ENCODE measurements at regions not wholly inside any gene's neighbourhood (a gene's known extent, or its start where the extent isn't known, plus 50 kb on each side); places are given as distances from the start of the nearest gene placed in this dataset.

DNA sequence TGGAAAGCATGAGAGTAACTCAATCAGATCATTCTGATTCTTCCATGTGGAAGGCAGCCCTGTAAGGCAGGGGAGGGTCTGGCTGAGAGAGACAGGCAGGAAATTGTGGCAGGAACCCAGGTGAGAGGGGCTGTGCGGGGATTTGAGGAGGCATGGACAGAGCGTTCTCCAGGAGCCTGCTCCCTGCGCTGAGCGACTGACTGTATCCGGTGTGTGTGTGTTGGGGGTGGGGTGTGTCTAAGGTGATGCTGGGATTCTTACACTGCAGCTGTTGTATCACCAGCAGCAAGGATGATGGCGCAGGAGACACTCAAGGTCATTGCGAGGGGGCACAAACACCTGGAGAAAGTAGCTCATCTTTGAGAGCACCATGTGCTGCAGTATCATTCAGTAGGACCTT, 128.5 kb downstream of the RHOU start:
- DNase-seq (ENCODE audit: extremely low read depth, insufficient read length), result no peak
- Histone ChIP-seq H3K36me3 (ENCODE audit: control insufficient read depth, insufficient read depth, low read length) (no peaks in the 10 kb centered on the region), H3K4me3 (replicated peaks; ENCODE audit: low read depth, low read length) (no peak overlapping the region), H3K27me3 (replicated peaks; ENCODE audit: control insufficient read depth, insufficient read depth, low read length) (peaks cover 2% of the 10 kb centered on the region)
- TF ChIP-seq, protein P1, sequence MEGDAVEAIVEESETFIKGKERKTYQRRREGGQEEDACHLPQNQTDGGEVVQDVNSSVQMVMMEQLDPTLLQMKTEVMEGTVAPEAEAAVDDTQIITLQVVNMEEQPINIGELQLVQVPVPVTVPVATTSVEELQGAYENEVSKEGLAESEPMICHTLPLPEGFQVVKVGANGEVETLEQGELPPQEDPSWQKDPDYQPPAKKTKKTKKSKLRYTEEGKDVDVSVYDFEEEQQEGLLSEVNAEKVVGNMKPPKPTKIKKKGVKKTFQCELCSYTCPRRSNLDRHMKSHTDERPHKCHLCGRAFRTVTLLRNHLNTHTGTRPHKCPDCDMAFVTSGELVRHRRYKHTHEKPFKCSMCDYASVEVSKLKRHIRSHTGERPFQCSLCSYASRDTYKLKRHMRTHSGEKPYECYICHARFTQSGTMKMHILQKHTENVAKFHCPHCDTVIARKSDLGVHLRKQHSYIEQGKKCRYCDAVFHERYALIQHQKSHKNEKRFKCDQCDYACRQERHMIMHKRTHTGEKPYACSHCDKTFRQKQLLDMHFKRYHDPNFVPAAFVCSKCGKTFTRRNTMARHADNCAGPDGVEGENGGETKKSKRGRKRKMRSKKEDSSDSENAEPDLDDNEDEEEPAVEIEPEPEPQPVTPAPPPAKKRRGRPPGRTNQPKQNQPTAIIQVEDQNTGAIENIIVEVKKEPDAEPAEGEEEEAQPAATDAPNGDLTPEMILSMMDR (IDR thresholded peaks at IDR 0.05; ENCODE audit: insufficient read depth, low read length, poor library complexity, severe bottlenecking), result no peak

DNA sequence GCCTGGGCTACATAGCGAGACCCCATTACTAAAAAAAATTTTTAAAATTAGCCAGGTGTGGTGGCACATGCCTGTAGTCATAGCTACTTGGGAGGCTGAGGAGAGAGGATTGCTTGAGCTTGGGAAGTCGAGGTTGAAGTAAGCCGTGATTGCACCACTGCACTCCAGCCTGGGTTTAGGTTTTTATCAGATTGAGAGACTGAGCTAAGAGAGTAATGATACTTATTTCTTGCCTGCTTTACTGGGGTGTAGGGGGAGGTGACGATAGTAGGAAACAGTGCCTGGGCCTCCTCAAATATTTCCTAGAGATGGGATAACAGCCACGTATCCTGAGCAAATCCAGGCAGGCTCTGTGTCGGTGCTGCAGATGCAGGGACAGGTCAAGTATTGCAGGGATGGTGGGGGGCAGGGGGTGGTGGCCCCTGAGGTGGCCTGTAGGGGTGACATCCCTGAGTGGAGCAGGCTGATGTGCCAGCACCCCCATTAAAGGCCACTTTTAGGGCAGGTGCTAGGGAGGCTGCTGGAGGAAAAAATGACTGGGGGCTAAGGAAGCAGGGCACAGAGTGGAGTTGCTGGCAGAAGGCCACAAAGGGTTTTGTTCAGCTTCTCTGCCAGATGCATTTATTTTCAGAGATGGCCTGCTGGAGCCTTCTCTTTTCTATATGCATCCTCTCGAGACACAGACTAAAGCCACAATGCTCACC, 130.5 kb downstream of the RHOU start:
- no peaks in the 10 kb centered on the region for H3K36me3 ChIP-seq (ENCODE audit: control insufficient read depth, insufficient read depth, low read length)
- TF ChIP-seq, protein P1 (IDR thresholded peaks at IDR 0.05; ENCODE audit: insufficient read depth, low read length, poor library complexity, severe bottlenecking), result no peak
- peaks cover 2% of the 10 kb centered on the region for H3K27me3 ChIP-seq (replicated peaks; ENCODE audit: control insufficient read depth, insufficient read depth, low read length)
- no peak for DNase-seq (ENCODE audit: extremely low read depth, insufficient read length)
- H3K4me3 ChIP-seq (replicated peaks; ENCODE audit: low read depth, low read length), result no peak overlapping the region

DNA sequence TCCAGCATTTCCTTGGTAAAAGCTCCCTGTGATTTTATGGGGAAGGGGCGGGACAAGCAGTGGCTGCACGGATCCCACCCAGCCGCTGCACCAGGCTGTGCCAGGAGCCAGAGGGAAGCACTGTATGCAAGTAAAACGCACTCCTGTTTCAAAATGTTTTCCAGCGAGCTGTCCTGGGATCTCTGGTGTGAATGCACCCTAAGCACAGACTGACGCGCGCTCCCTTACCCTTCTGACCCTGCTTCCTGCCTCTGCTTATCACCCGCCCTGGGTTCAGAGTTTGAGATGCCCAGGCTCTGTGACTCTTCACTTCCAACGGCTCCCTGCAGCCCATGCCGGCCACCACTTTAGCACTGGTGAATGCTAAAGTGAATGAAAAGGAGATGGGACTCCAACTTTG, 131.2 kb downstream of the RHOU start:
- Histone ChIP-seq H3K36me3 (ENCODE audit: control insufficient read depth, insufficient read depth, low read length) (no peaks in the 10 kb centered on the region), H3K4me3 (replicated peaks; ENCODE audit: low read depth, low read length) (no peak overlapping the region), H3K27me3 (replicated peaks; ENCODE audit: control insufficient read depth, insufficient read depth, low read length) (peaks cover 2% of the 10 kb centered on the region)
- TF ChIP-seq, protein P1 (IDR thresholded peaks at IDR 0.05; ENCODE audit: insufficient read depth, low read length, poor library complexity, severe bottlenecking), result no peak
- DNase-seq (ENCODE audit: extremely low read depth, insufficient read length), result no peak

DNA sequence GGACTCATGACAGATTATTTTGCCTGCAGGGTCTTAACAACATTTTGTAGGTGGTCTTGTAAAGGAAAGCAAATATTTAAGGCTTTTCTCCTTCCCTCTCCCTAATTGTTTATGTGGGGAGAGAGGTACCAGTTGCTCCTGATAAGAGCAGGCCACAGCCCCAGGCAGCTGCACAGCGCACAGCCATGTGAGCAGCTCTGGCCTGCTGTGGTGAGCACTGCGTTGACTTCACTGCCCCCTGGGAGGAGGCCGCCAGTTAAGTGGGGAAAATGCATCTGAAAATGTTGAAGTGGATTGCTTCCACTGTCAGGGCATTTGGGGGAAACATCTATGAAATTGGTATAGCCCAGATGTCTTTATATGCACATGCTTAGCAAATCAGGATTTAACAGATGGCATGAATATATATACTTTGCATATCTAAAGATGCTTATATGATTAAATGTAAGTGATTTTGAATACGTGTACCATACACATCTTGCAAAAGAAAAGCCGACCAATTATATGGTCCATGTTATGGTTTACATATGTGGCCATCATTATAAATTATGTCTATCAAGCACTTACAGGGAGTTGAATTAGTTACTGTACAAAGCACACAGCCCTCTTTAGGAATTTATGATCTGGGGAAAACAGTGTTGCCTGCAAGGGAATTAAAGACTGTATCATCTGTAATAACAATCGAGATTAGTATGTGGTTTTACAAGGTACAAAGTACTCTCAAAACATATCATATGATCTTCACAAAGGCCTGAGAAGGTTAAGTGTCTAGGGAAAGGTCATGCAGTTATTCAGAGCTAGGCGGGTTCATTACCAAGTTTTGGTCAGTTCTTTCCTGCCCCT, 132.1 kb downstream of the RHOU start:
- TF ChIP-seq, protein P1 (IDR thresholded peaks at IDR 0.05; ENCODE audit: insufficient read depth, low read length, poor library complexity, severe bottlenecking), result no peak
- Histone ChIP-seq H3K36me3 (ENCODE audit: control insufficient read depth, insufficient read depth, low read length) (no peaks in the 10 kb centered on the region), H3K27me3 (replicated peaks; ENCODE audit: control insufficient read depth, insufficient read depth, low read length) (peaks cover 2% of the 10 kb centered on the region), H3K4me3 (replicated peaks; ENCODE audit: low read depth, low read length) (no peak overlapping the region)
- no peak for DNase-seq (ENCODE audit: extremely low read depth, insufficient read length)

DNA sequence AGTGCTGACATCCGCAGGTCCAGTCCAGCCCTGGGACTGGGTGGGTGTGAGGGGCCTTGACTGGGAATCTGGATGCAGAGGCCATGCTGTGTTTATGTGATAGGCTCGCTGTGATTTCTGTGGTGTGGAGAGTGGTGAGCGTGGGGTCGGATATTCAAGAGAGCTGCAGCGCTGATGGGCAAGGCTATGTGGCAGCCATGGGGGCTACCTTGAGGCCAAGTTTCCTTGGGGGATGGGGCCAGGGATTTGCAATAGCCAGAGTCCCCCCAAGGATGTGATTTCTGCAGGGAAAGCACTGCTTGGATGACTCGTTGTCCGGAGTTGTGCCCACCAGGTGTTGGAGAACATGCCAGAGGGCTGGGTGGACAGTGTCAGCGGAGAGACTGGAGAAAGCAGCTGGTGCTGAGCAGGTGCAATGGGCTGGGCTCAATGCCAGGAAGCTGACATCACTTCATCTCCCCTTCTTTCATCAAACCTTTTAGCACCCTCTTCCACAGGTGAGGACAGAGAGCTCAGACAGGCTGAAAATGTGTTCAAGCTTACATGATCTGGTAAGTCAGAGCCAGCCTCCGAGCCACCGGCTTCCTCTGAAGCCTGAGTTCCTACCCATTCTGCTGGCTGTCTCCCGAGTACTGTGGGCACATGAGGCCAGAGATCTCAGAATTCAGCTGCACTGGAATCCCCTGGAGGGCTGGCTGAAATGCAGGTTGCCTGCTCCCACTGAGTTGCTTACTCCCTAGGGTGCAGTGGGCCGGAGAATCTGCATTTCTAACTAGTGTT, 132.9 kb downstream of the RHOU start:
- Histone ChIP-seq H3K4me3 (replicated peaks; ENCODE audit: low read depth, low read length) (no peak overlapping the region), H3K36me3 (ENCODE audit: control insufficient read depth, insufficient read depth, low read length) (no peaks in the 10 kb centered on the region)
- no peak for DNase-seq (ENCODE audit: extremely low read depth, insufficient read length)

More for the DNA sequence above, 132.9 kb downstream of the RHOU start:
- TF ChIP-seq, protein P1 (IDR thresholded peaks at IDR 0.05; ENCODE audit: insufficient read depth, low read length, poor library complexity, severe bottlenecking), result no peak
- H3K27me3 ChIP-seq (replicated peaks; ENCODE audit: control insufficient read depth, insufficient read depth, low read length), result no peaks in the 10 kb centered on the region; the same call in 1 of the 2 replicates
